Osteoblast (primary cell): ENCODE measurements at regions not wholly inside any gene's neighbourhood (a gene's known extent, or its start where the extent isn't known, plus 50 kb on each side); places are given as distances from the start of the nearest gene placed in this dataset.

Experiments used
- DNase-seq: peaks from one replicate; pipeline ENCODE4 v3.0.0; 2011; ENCODE audit warnings: low spot score, mixed read lengths; ENCODE audit not compliant: insufficient read length; ENCODE audit errors: missing footprints
- H2AFZ ChIP-seq: 2 replicates; pipeline ENCODE4 v1.6.0; 2011; ENCODE audit warnings: mild to moderate bottlenecking, low read length
- H3K27ac ChIP-seq: 2 replicates; pipeline ENCODE4 v1.5.1; 2011; ENCODE audit warnings: mild to moderate bottlenecking, low read depth, low read length, moderate library complexity
- H3K27me3 ChIP-seq: 2 replicates; pipeline ENCODE4 v1.6.0; 2012; ENCODE audit warnings: mild to moderate bottlenecking, control low read depth, inconsistent platforms, low read length, moderate library complexity; ENCODE audit not compliant: insufficient read depth
- H3K36me3 ChIP-seq: 2 replicates; pipeline ENCODE4 v1.5.1; 2011; ENCODE audit warnings: mild to moderate bottlenecking, low read length, control low read depth, moderate library complexity; ENCODE audit not compliant: insufficient read depth
- H3K4me1 ChIP-seq: 2 replicates; pipeline ENCODE4 v1.5.1; 2011; ENCODE audit warnings: mild to moderate bottlenecking, low read length, control low read depth, moderate library complexity; ENCODE audit not compliant: insufficient read depth
- H3K4me2 ChIP-seq: 2 replicates; pipeline ENCODE4 v1.6.0; 2011; ENCODE audit warnings: mild to moderate bottlenecking, low read length; ENCODE audit not compliant: insufficient read depth
- H3K4me3 ChIP-seq: fragments of 200-600 bp; sonication (generic); 3 replicates; pipeline ENCODE4 v1.5.1; 2012; ENCODE audit warnings: mild to moderate bottlenecking, low read length, inconsistent platforms; ENCODE audit not compliant: insufficient read depth
- H3K79me2 ChIP-seq: 2 replicates; pipeline ENCODE4 v1.6.0; 2012; ENCODE audit warnings: mild to moderate bottlenecking, low read length, control low read depth, inconsistent platforms; ENCODE audit not compliant: insufficient read depth
- H3K9me3 ChIP-seq: 2 replicates; pipeline ENCODE4 v1.5.1; 2011; ENCODE audit warnings: low read depth, low read length, control low read depth
- H4K20me1 ChIP-seq: 2 replicates; pipeline ENCODE4 v1.6.0; 2012; ENCODE audit warnings: mild to moderate bottlenecking, low read length, control low read depth; ENCODE audit not compliant: insufficient read depth
- CTCF ChIP-seq: IDR thresholded peaks from 2 replicates; pipeline ENCODE4 v1.5.1; 2011; ENCODE audit warnings: mild to moderate bottlenecking, low read depth, low read length, moderate library complexity; ENCODE audit errors: extremely low read depth

DNA sequence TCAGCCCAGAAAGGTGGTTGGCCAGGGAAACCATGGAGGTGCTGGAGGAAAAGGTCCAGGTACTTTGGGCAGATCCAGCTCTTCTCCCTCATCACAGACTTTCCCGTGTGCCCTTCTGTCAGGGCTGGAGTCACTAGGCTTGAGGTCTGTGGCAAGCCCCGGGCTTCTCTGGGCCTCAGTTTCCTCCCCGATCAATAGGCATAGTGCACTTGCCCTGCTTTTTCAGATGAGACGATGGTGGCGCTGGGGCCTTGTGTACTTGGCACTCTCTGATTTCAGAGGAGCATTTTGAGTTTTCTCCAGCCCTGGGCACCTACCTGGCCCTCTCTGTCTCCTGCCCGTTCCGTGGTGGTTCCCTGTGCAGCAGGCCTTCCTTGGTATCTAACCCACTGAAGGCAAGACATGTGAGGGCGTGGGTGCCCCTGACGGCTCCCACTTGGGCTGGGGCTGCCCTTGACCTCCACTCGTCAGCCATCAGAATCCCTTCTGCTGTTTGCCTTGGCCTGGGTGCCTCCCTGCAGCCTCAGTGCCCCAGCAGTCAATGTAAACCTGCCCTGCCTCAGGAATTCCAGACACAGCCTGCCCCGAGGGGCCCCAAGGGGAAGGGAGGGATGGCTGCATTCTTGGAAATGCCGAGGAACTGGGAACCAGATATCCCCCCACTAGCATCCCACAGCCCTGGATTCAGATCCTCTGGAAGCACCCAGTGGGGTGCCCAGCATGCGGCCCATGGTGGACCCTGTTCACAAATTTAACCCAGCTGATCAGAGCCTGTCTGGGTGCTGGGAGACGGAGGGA, 66.3 kb upstream of the COL5A1 start:
- no peaks in the 10 kb centered on the region for H3K27me3 ChIP-seq
- peaks cover 12% of the 10 kb centered on the region for H3K4me1 ChIP-seq
- DNase-seq, result peak; percentile 71
- H3K36me3 ChIP-seq, result no peaks in the 10 kb centered on the region
- no peak overlapping the region for H3K4me2 ChIP-seq
- no peaks in the 10 kb centered on the region for H4K20me1 ChIP-seq
- H3K27ac ChIP-seq, result no peak overlapping the region
- H3K79me2 ChIP-seq, result no peaks in the 10 kb centered on the region
- no peak for TF ChIP-seq CTCF
- no peaks in the 10 kb centered on the region for H3K9me3 ChIP-seq
- no peak overlapping the region for H2AFZ ChIP-seq
- no peak overlapping the region for H3K4me3 ChIP-seq

GRCh38 chr9:134575901-134576176, 65.8 kb upstream of the COL5A1 start:
- no peak for DNase-seq
- no peak overlapping the region for H3K4me2 ChIP-seq
- H4K20me1 ChIP-seq, result no peaks in the 10 kb centered on the region
- peaks cover 6% of the 10 kb centered on the region for H3K4me1 ChIP-seq
- TF ChIP-seq CTCF, result no peak
- H3K4me3 ChIP-seq, result no peak overlapping the region
- no peak overlapping the region for H2AFZ ChIP-seq
- H3K27ac ChIP-seq, result no peak overlapping the region
- no peaks in the 10 kb centered on the region for H3K36me3 ChIP-seq
- H3K79me2 ChIP-seq, result no peaks in the 10 kb centered on the region
- no peaks in the 10 kb centered on the region for H3K9me3 ChIP-seq
- no peaks in the 10 kb centered on the region for H3K27me3 ChIP-seq

- Histone ChIP-seq H3K36me3 (no peaks in the 10 kb centered on the region), H3K4me2 (no peak overlapping the region), H3K4me3 (no peak overlapping the region), H3K79me2 (no peaks in the 10 kb centered on the region), H2AFZ (no peak overlapping the region), H3K4me1 (peaks cover 8% of the 10 kb centered on the region), H3K9me3 (no peaks in the 10 kb centered on the region), H3K27me3 (no peaks in the 10 kb centered on the region), H3K27ac (no peak overlapping the region), H4K20me1 (no peaks in the 10 kb centered on the region)
- no peak for TF ChIP-seq CTCF
- no peak for DNase-seq
These were observed 56.5 kb upstream of the COL5A1 start for GRCh38 chr9:134585021-134585561.

- H3K9me3 ChIP-seq, result no peaks in the 10 kb centered on the region
- no peak overlapping the region for H3K4me3 ChIP-seq
- H3K27me3 ChIP-seq, result no peaks in the 10 kb centered on the region
- H3K4me1 ChIP-seq, result peaks cover 15% of the 10 kb centered on the region
- H4K20me1 ChIP-seq, result no peaks in the 10 kb centered on the region
- H3K4me2 ChIP-seq, result no peak overlapping the region
- H3K27ac ChIP-seq, result no peak overlapping the region
- peak; percentile 97 for DNase-seq
- TF ChIP-seq CTCF, result peak; percentile 39
- no peaks in the 10 kb centered on the region for H3K79me2 ChIP-seq
- H2AFZ ChIP-seq, result peak overlapping the region; percentile 51
- H3K36me3 ChIP-seq, result no peaks in the 10 kb centered on the region
These were observed 55.6 kb upstream of the COL5A1 start for GRCh38 chr9:134585746-134586706.
